PC-9 (cell line): ENCODE measurements at regions not wholly inside any gene's neighbourhood (a gene's known extent, or its start where the extent isn't known, plus 50 kb on each side); places are given as distances from the start of the nearest gene placed in this dataset.

ENCODE experiments used
- BruUV-seq: library from RNA; stranded (reverse); fragments of 400-500 nt; replicated peaks from 2 replicates; lab custom pipeline; 2021; lab: Mats Ljungman, UMichigan
- CTCF ChIA-PET: fragments of 300-600 bp; sonication (Branson Sonifier 250); formaldehyde crosslinking; loops from one replicate; lab custom pipeline; 2022; ENCODE audit warnings: antibody characterized with exemption; lab: Charles Lee
- POLR2A ChIA-PET: fragments of 300-600 bp; sonication (Branson Sonifier 250); formaldehyde crosslinking; loops from one replicate; lab custom pipeline; 2022; ENCODE audit warnings: antibody characterized with exemption; ENCODE audit not compliant: unreplicated experiment; lab: Charles Lee
- DNase-seq, 2 experiments: peaks; one replicate each; pipeline versions ENCODE4 v3.0.0 to v3.0.0-alpha.2; 2015 to 2022; ENCODE audit warnings: mixed read lengths in 1 of 2
- H2AFZ ChIP-seq: fragments of 200-600 bp; sonication (generic); 2 replicates; pipeline ENCODE4 v1.8.1; 2017; ENCODE audit warnings: antibody characterized with exemption
- H3F3A ChIP-seq: fragments of 200-600 bp; sonication (generic); 2 replicates; pipeline ENCODE4 v1.8.1; 2017; ENCODE audit warnings: antibody characterized with exemption, mild to moderate bottlenecking, low read depth; ENCODE audit not compliant: insufficient read depth
- H3K27ac ChIP-seq: fragments of 200-600 bp; sonication (generic); 2 replicates; pipeline ENCODE4 v1.6.1; 2016; ENCODE audit warnings: mixed run types
- H3K27me3 ChIP-seq: fragments of 200-600 bp; sonication (generic); 2 replicates; pipeline ENCODE4 v1.6.1; 2016; ENCODE audit warnings: low read depth, mixed run types; ENCODE audit not compliant: insufficient read depth
- H3K36me3 ChIP-seq: fragments of 200-600 bp; sonication (generic); 2 replicates; pipeline ENCODE4 v1.6.1; 2016; ENCODE audit warnings: low read depth, mixed run types
- H3K4me1 ChIP-seq: fragments of 200-600 bp; sonication (generic); replicated peaks from 2 replicates; pipeline ENCODE4 v1.6.1; 2016; ENCODE audit warnings: mixed run types; ENCODE audit not compliant: insufficient read depth
- H3K4me2 ChIP-seq: fragments of 200-600 bp; sonication (generic); 2 replicates; pipeline ENCODE4 v1.6.1; 2017; ENCODE audit warnings: mixed run types
- H3K4me3 ChIP-seq: fragments of 200-600 bp; sonication (generic); 2 replicates; pipeline ENCODE4 v1.6.1; 2016; ENCODE audit warnings: mixed run types
- H3K79me2 ChIP-seq: fragments of 200-600 bp; sonication (generic); 2 replicates; pipeline ENCODE4 v1.6.1; 2017; ENCODE audit warnings: low read depth, mixed run types
- H3K9me2 ChIP-seq: fragments of 200-600 bp; sonication (generic); 2 replicates; pipeline ENCODE4 v1.8.1; 2017; ENCODE audit warnings: mild to moderate bottlenecking; ENCODE audit not compliant: insufficient read depth
- H3K9me3 ChIP-seq: fragments of 200-600 bp; sonication (generic); 2 replicates; pipeline ENCODE4 v1.8.1; 2016; ENCODE audit warnings: low read depth; ENCODE audit not compliant: insufficient read depth
- H4K20me1 ChIP-seq: fragments of 200-600 bp; sonication (generic); 2 replicates; pipeline ENCODE4 v1.8.1; 2017; ENCODE audit not compliant: insufficient read depth
- CTCF ChIP-seq: fragments of 200-600 bp; sonication (generic); conservative IDR thresholded peaks from 2 replicates; pipeline ENCODE4 v1.6.1; 2017; ENCODE audit warnings: mixed run types, antibody characterized with exemption, mild to moderate bottlenecking, moderate library complexity
- EZH2 ChIP-seq: fragments of 200-600 bp; sonication (generic); IDR thresholded peaks from 2 replicates; pipeline ENCODE4 v1.8.0; 2017; ENCODE audit warnings: antibody characterized with exemption, low read depth
- intact Hi-C: fragments of 100-400 bp; cut with micrococcal nuclease; formaldehyde crosslinking; loops from one replicate; pipeline ENCODE4 v1.10.0; 2022; ENCODE audit not compliant: unreplicated experiment

- peaks cover 15% of the 10 kb centered on the region for H3F3A ChIP-seq
- intact Hi-C loops: no loop called here
- H3K4me3 ChIP-seq: no peak overlapping the region
- BruUV-seq: no TSS peak
- no peak overlapping the region for H2AFZ ChIP-seq
- no peaks in the 10 kb centered on the region for H3K79me2 ChIP-seq
- TF ChIP-seq CTCF: no peak
- TF ChIP-seq EZH2: no peak
- H3K9me2 ChIP-seq: no peaks in the 10 kb centered on the region
- no peaks in the 10 kb centered on the region for H3K27me3 ChIP-seq
- H3K9me3 ChIP-seq: no peaks in the 10 kb centered on the region
- ChIA-PET CTCF (interaction anchor here (0.8 kb wide), 1 partner anchor 20 kb away, joined by 6 read pairs; no protein-coding TSS in a partner anchor), POLR2A (interaction anchor here (0.7 kb wide), 1 partner anchor 18 kb away, joined by 6 read pairs; no protein-coding TSS in a partner anchor)
- peaks cover 33% of the 10 kb centered on the region for H3K4me1 ChIP-seq
- no peak overlapping the region for H3K27ac ChIP-seq
- no peaks in the 10 kb centered on the region for H4K20me1 ChIP-seq
- no peak overlapping the region for H3K4me2 ChIP-seq
- DNase-seq: no peak
- H3K36me3 ChIP-seq: no peaks in the 10 kb centered on the region
Observed at GRCh38 chr2:231655488-231655887, 52.8 kb upstream of the PTMA start.

DNA sequence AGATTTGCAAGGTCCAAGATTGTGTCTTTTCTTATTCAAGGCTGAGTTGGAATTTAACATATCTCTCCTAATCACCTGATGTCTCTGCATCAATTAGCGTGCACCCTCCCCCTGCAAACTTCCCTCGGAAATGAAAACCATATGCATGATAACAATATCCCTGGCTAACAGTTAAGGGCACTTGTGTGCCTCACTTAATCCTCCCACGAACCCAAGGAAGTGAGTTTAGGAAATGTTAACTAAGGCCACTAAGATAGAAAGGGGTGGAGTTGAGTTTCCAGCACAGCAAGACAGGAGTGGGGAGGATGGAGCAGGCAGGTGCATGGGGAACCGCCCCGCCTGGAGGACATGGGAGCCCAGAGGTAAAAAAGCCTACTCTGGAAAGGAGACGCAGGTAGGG is 52.4 kb upstream of the PTMA start:
- BruUV-seq: no TSS peak
- Histone ChIP-seq H3K4me3 (no peak overlapping the region), H2AFZ (no peak overlapping the region), H3K4me1 (peaks cover 33% of the 10 kb centered on the region), H3K9me3 (no peaks in the 10 kb centered on the region), H4K20me1 (no peaks in the 10 kb centered on the region), H3K9me2 (no peaks in the 10 kb centered on the region), H3K27me3 (no peaks in the 10 kb centered on the region), H3K27ac (no peak overlapping the region), H3K79me2 (no peaks in the 10 kb centered on the region), H3F3A (peaks cover 17% of the 10 kb centered on the region), H3K4me2 (no peak overlapping the region), H3K36me3 (no peaks in the 10 kb centered on the region)
- CTCF ChIA-PET: interaction anchor here (0.8 kb wide), 1 partner anchor 19 kb away, joined by 6 read pairs; no protein-coding TSS in a partner anchor
- TF ChIP-seq EZH2: no peak
- no peak for TF ChIP-seq CTCF
- DNase-seq: no peak
- intact Hi-C loops: no loop called here
- POLR2A ChIA-PET: interaction anchor here (0.7 kb wide), 1 partner anchor 17 kb away, joined by 6 read pairs; no protein-coding TSS in a partner anchor
